Glomerular visceral epithelial cell (primary cell): ENCODE measurements at regions not wholly inside any gene's neighbourhood (a gene's known extent, or its start where the extent isn't known, plus 50 kb on each side); places are given as distances from the start of the nearest gene placed in this dataset.
A peak's percentile ranks its signal among the peaks of the same experiment; 100 is the strongest.
"Not testable (repeated sequence)": the region's sequence is repeated elsewhere in the genome, so short reads cannot be mapped to it uniquely, and the experiment has no call there.

ENCODE experiments used
- DNase-seq: peaks from one replicate; pipeline ENCODE4 v3.0.0-alpha.2; 2016; ENCODE audit errors: extremely low spot score

DNA sequence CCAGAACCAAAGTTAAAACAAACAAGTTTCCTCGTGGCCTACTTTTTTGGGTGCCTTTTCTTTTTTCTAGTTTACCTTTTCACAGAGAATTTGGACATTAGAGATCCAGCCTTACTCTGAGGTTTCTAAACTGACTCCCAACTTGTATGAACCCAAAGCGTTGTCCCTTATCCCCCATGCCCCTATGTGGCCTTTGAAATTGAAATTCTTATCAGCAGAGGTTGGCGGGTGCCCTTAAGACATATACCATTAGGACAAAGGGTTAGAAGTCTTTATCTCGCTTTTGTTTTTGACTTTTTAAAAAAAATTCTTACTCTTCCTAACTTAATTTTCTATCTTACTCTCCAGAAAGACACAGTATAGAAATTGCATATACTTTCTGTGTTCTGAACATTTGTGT lies 76.3 kb upstream of the C7orf33 start:
- DNase-seq = no peak

DNA sequence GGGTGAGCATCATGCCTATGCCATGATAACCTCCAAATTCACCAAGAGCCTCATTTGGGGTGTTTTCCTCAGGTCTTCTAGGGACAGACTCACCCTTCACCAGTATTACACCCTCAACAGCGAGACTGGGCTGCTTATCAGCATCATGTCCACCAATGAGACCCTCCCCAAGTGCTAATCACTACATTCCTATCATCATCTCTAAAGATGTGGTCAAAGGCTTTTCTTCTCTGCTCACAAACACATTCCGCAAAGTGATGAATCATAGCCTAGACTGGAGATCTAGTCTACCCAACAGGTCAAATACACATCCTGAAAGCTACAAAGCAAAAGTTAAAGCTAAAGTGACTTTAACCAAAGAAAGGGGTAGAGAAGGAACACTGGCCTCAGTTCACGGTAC lies 75.3 kb upstream of the C7orf33 start:
- no peak for DNase-seq

DNA sequence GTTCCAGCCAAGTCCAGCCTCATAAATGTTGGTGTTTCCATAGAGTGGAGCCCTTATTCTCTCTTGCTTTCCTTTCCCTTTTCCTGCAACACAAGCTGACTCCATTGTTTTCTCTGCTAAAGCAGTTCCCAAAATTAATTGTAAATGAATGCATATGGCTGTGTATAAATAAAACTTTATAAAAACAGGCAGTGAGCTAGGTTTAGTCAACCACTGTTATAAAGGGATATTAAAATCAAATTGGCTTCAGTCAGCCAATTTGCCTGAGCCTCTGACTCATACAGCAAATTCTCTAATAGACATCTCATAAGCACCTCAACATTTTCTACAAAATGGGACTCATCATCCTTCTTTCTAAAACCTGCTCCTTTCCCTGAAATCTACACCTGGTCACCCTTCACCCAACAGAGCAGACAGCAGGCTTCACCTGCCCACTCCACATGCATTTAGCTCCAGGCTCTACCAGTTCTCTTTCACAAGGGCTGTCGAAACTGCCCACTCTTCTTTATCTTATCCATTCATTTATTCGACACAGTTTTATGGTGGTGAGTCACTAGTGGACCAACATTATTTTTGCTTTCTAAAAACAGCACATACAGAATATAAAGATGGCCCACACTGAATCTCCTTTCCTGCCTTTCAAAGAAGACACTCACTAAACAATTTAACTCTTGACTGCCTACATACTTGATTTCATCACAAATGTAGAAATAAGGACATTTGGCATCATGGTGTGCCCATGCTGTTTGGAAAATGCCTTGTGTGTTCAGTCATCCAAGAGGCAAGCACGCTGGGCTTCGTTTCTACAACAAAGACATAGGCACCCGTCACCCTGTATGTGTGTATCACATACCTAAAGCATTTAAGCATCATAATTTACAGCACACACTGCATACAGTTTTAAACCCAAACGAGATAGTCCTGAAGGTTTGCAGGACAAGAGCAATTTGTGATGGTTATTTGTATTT lies 74.6 kb upstream of the C7orf33 start:
- no peak for DNase-seq

DNA sequence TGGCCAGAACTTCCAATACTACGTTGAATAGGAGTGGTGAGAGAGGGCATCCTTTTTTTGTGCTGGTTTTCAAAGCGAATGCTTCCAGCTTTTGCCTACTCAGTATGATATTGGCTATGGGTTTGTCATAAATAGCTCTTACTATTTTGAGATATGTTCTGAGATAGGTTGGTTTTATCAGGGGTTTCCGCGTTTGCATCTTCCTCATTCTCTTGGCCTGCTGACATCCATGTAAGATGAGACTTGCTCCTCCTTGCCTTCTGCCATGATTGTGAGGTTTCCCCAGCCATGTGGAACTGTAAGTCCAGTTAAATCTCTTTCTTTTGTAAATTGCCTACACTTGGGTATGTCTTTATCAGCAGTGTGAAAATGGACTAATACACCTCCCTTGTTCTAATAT lies 71.2 kb upstream of the C7orf33 start:
- not testable (repeated sequence) for DNase-seq

DNA sequence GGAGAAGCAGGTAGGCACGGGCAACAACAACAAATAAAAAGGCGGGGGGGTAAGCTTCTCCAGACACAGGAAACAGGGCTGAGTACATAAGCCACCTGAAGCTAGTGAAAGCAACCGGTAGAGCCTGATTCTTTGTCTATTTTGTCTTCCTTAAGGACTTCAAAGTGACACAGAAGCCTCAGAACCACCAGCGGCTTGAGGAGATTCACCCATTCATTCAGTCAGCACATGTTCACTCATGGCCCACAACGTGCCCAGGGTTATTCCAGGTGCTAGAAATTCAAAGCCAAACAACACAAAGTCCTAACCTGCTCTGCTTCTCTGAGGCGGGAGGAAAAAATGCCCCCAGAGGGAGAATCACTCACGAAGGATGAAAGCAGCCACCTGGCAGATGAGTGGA lies 69.3 kb upstream of the C7orf33 start:
- no peak for DNase-seq

DNA sequence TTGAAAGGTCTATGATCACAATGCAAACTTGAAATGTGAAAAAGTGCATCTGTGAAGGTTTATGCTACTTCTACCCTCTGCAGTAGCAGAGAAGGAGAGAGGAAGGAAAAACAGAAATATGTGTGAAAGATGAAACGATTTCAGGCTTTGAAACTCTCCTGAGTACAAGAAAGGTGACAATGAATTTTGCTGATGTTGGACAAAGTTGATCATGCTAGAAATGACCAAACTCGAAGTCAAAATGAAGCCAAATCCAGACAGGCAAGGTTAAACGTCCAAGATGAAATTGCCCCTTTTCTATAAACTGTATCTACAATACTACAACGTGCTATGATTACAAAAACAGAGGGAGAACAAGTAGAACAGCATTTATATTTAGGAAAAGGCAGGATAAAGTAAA lies 67.0 kb upstream of the C7orf33 start:
- DNase-seq = no peak

DNA sequence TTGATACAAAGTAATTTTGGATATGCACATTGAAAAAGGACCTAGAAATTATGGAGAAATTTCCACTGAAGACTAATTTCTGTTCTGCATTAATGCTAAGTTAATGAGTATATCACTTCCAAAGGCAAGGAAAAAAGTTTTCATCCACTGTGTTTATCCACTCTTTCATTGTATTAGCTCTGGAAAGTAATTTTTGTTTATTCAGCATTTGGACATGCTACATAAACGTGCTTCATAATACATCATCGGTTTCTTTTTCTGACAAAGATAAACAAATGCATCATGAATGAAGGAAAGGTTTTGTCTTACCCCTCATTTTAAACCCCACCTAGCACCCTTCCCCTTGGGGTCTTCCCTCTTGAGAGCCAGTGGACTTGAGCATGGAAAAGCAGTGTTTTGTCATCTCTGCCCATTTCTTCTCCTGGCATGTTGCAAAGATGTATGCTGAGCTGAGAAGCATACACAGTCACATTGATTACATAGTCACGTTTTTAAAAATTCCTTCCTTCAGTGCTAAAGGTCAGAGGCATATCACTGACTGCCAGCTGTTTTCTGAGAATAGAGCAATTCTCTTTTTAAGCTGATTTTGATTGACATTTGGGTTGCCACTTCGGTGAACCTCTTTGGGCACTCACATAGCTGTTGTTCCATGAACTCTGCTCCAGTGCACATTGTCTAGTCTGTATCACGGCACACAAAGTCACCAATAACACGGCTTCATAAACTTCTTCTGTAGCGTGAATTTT lies 65.9 kb upstream of the C7orf33 start:
- no peak for DNase-seq

DNA sequence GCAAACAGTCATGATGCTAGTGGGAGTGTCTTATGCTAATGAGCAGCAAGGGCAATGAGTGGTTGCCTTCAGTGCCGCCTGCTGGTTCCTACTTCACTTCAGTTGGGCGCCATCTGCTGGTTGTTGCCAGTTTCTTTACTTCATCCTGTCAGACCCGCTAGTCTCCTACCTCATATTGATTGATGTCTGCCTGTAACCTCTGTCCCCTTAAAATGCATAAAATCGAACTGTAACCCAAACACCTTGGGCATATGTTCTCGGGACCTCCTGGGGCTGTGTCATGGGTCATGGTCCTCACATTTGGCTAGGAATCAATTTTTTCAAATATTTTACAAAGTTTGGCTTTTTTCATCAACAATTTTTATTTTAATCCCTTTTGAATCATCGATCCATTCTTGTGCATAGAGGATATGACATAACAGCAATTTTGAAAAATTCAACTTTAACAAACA lies 62.8 kb upstream of the C7orf33 start:
- peak; percentile 38 for DNase-seq

DNA sequence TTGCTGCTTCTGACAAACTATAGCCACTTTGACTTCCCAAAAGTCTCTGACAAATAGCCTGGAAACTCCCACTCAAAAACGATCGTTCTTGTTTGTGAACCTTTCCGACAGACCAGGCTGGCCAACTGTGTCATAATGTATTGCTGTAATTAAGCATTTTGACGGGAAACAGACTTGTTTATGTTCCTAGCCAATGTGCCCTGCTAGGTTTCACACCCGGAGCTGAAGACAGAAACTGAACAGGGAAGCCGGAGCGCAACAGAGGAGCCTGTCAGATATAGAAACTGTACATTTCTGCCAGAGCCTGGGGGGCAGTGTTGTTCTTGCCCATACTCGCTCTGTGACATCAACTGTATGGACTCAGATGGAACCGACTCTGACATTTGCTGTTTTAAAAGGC lies 55.3 kb upstream of the C7orf33 start:
- DNase-seq = no peak

DNA sequence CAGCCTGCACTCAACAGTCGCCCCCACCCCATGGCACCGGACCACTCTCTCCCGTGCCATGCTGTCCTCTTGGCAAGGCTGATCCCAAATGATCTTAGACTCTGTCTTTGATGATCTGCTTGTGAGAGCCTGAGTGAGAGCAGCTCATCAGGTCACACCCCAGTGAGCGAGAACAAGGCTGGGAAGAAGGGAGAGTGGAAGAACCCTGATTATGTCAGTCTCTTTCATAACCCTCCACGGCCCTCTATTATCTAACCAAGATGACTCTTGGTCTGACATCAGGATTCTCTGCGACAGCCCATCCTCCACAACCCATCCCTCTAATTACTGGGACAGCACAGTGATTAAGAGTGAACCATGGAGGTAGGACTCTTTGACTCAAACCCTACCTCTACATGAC lies 53.1 kb upstream of the C7orf33 start:
- DNase-seq = no peak

DNA sequence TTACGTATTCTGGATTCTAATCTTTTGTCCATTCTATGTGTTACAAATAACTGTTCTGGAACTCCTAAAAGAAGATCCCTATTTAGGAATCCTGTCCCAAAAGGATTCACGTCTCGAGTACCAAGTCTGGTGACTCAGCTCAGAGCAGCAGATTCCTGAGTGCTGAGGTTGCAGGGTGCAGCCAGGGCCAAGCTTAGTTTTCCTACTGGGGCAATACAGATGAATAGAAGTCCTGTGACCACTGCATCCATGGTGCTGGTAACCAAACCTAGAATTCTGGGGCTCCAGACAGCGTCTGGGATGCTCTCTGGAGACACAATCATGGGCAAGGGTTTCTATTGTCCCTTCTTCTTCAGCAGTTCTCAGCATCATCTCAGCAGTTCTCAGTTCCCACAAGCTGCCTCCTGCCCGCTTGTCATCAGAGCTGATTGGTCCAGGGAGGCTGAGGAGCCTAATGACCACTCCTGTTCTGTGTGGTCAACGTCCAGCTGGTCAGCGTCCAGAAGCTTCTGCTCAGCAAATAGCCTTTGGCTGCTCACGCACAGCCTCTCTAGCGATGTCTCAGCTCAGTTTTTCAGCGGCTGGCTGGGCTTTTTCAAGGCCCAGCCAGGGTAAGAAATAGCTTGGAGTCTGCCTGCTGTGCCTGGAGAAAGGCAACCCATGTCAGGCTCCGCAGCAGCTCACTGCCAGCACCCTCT lies 50.4 kb upstream of the C7orf33 start:
- DNase-seq = peak; percentile 21
